HUES48 (cell line): ENCODE measurements at regions not wholly inside any gene's neighbourhood (a gene's known extent, or its start where the extent isn't known, plus 50 kb on each side); places are given as distances from the start of the nearest gene placed in this dataset.

Experiments used
- H3K27ac ChIP-seq: one replicate; pipeline ENCODE4 v1.7.0; 2013; ENCODE audit warnings: low read depth, low read length, inconsistent platforms
- H3K27me3 ChIP-seq: 2 replicates; pipeline ENCODE4 v1.6.1; 2013; ENCODE audit warnings: mild to moderate bottlenecking, low read length; ENCODE audit not compliant: control insufficient read depth, insufficient read depth
- H3K36me3 ChIP-seq: 2 replicates; pipeline ENCODE4 v1.6.1; 2013; ENCODE audit warnings: low read length; ENCODE audit not compliant: control insufficient read depth, insufficient read depth
- H3K4me1 ChIP-seq: 2 replicates; pipeline ENCODE4 v1.6.1; 2013; ENCODE audit warnings: mild to moderate bottlenecking, low read length; ENCODE audit not compliant: control insufficient read depth, insufficient read depth
- H3K4me3 ChIP-seq: 2 replicates; pipeline ENCODE4 v1.5.1; 2013; ENCODE audit warnings: mild to moderate bottlenecking, low read depth, low read length
- H3K9ac ChIP-seq: 2 replicates; pipeline ENCODE4 v1.6.1; 2013; ENCODE audit warnings: mild to moderate bottlenecking, low read depth, low read length, moderate library complexity
- H3K9me3 ChIP-seq: 2 replicates; pipeline ENCODE4 v1.6.1; 2013; ENCODE audit warnings: low read length; ENCODE audit not compliant: control insufficient read depth, insufficient read depth

GRCh38 chr10:3593611-3594010 is 191.4 kb downstream of the KLF6 start:
- Histone ChIP-seq H3K9ac (no peak overlapping the region), H3K4me1 (no peaks in the 10 kb centered on the region), H3K36me3 (no peaks in the 10 kb centered on the region), H3K9me3 (no peaks in the 10 kb centered on the region), H3K27me3 (no peaks in the 10 kb centered on the region), H3K4me3 (no peak overlapping the region), H3K27ac (no peak overlapping the region)

GRCh38 chr10:3592424-3592823 is 192.6 kb downstream of the KLF6 start:
- Histone ChIP-seq H3K9me3 (no peaks in the 10 kb centered on the region), H3K9ac (no peak overlapping the region), H3K27ac (no peak overlapping the region), H3K4me1 (no peaks in the 10 kb centered on the region), H3K4me3 (no peak overlapping the region), H3K36me3 (no peaks in the 10 kb centered on the region), H3K27me3 (no peaks in the 10 kb centered on the region)

GRCh38 chr10:3588816-3589215 is 196.2 kb downstream of the KLF6 start:
- H3K9ac ChIP-seq = no peak overlapping the region
- no peaks in the 10 kb centered on the region for H3K9me3 ChIP-seq

GRCh38 chr10:3588346-3588745 is 196.7 kb downstream of the KLF6 start:
- H3K4me3 ChIP-seq = no peak overlapping the region
- no peak overlapping the region for H3K27ac ChIP-seq
- H3K27me3 ChIP-seq = no peaks in the 10 kb centered on the region
- no peaks in the 10 kb centered on the region for H3K36me3 ChIP-seq
- H3K4me1 ChIP-seq = no peaks in the 10 kb centered on the region
- H3K9me3 ChIP-seq = no peaks in the 10 kb centered on the region
- no peak overlapping the region for H3K9ac ChIP-seq

More at GRCh38 chr10:3588816-3589215, 196.2 kb downstream of the KLF6 start:
- Histone ChIP-seq H3K27ac (no peak overlapping the region), H3K36me3 (no peaks in the 10 kb centered on the region), H3K4me3 (no peak overlapping the region), H3K4me1 (no peaks in the 10 kb centered on the region), H3K27me3 (no peaks in the 10 kb centered on the region)

GRCh38 chr10:3584926-3585784 is 199.9 kb downstream of the KLF6 start:
- no peak overlapping the region for H3K9ac ChIP-seq
- H3K9me3 ChIP-seq = no peaks in the 10 kb centered on the region
- H3K4me3 ChIP-seq = no peak overlapping the region
- no peaks in the 10 kb centered on the region for H3K36me3 ChIP-seq
- no peak overlapping the region for H3K27ac ChIP-seq
- no peaks in the 10 kb centered on the region for H3K27me3 ChIP-seq
- no peaks in the 10 kb centered on the region for H3K4me1 ChIP-seq

GRCh38 chr10:3580565-3580964 is 204.4 kb downstream of the KLF6 start:
- no peaks in the 10 kb centered on the region for H3K36me3 ChIP-seq
- no peaks in the 10 kb centered on the region for H3K9me3 ChIP-seq
- H3K27ac ChIP-seq = no peak overlapping the region
- H3K4me3 ChIP-seq = no peak overlapping the region
- H3K4me1 ChIP-seq = peaks cover 7% of the 10 kb centered on the region; the same call in 1 of the 2 replicates
- no peaks in the 10 kb centered on the region for H3K27me3 ChIP-seq
- no peak overlapping the region for H3K9ac ChIP-seq

GRCh38 chr10:3579845-3580244 is 205.2 kb downstream of the KLF6 start:
- Histone ChIP-seq H3K4me3 (no peak overlapping the region), H3K27me3 (no peaks in the 10 kb centered on the region), H3K9ac (no peak overlapping the region), H3K9me3 (no peaks in the 10 kb centered on the region), H3K4me1 (peaks cover 7% of the 10 kb centered on the region; the same call in 1 of the 2 replicates), H3K27ac (no peak overlapping the region), H3K36me3 (no peaks in the 10 kb centered on the region)

GRCh38 chr10:3578682-3579081 is 206.3 kb downstream of the KLF6 start:
- peaks cover 7% of the 10 kb centered on the region; the same call in 1 of the 2 replicates for H3K4me1 ChIP-seq
- no peaks in the 10 kb centered on the region for H3K36me3 ChIP-seq

GRCh38 chr10:3578159-3578558 is 206.8 kb downstream of the KLF6 start:
- H3K27ac ChIP-seq = no peak overlapping the region
- H3K9ac ChIP-seq = no peak overlapping the region
- peaks cover 7% of the 10 kb centered on the region; the same call in 1 of the 2 replicates for H3K4me1 ChIP-seq
- no peak overlapping the region for H3K4me3 ChIP-seq
- H3K9me3 ChIP-seq = no peaks in the 10 kb centered on the region
- no peaks in the 10 kb centered on the region for H3K36me3 ChIP-seq
- H3K27me3 ChIP-seq = no peaks in the 10 kb centered on the region

More at GRCh38 chr10:3578682-3579081, 206.3 kb downstream of the KLF6 start:
- Histone ChIP-seq H3K9me3 (no peaks in the 10 kb centered on the region), H3K9ac (no peak overlapping the region), H3K4me3 (no peak overlapping the region), H3K27me3 (no peaks in the 10 kb centered on the region), H3K27ac (no peak overlapping the region)

- Histone ChIP-seq H3K4me3 (no peak overlapping the region), H3K9me3 (no peaks in the 10 kb centered on the region), H3K9ac (no peak overlapping the region), H3K4me1 (peaks cover 7% of the 10 kb centered on the region; the same call in 1 of the 2 replicates), H3K36me3 (no peaks in the 10 kb centered on the region), H3K27me3 (no peaks in the 10 kb centered on the region), H3K27ac (no peak overlapping the region)
Measured at GRCh38 chr10:3574451-3574850, 210.6 kb downstream of the KLF6 start.

- no peaks in the 10 kb centered on the region for H3K36me3 ChIP-seq
- no peak overlapping the region for H3K27ac ChIP-seq
- H3K27me3 ChIP-seq = no peaks in the 10 kb centered on the region
- peaks cover 7% of the 10 kb centered on the region; the same call in 1 of the 2 replicates for H3K4me1 ChIP-seq
- no peaks in the 10 kb centered on the region for H3K9me3 ChIP-seq
- H3K9ac ChIP-seq = no peak overlapping the region
- H3K4me3 ChIP-seq = no peak overlapping the region
Measured at GRCh38 chr10:3573498-3573897, 211.5 kb downstream of the KLF6 start.
